NCI-H345 treated with DMSO at 0.1 percent for 48 hours (cell line): ENCODE measurements at regions not wholly inside any gene's neighbourhood (a gene's known extent, or its start where the extent isn't known, plus 50 kb on each side); places are given as distances from the start of the nearest gene placed in this dataset.

ENCODE experiments used
- DNase-seq: peaks from one replicate; lab custom pipeline; 2025; ENCODE audit not compliant: unreplicated experiment; lab: John Stamatoyannopoulos, UW

DNA sequence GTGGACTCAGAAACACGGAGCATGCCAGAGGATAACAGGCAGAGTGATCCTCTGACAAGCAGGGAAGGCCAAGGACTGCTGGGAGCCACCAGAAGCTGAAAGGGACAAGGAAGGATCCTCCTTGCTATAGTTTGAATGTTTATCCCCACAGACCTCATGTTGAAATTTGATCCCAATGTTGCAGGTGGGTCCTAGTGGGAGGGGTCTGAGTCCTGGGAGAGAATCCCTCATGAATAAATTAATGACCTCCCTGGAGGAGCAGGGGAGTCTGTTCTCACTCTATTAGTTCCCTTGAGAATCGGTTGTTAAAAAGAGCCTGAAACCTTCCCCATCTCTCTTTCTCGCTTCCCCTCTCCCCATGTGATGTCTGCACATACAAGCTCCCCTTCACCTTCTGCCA lies 124.4 kb downstream of the FBXO15 start:
- no peak for DNase-seq

DNA sequence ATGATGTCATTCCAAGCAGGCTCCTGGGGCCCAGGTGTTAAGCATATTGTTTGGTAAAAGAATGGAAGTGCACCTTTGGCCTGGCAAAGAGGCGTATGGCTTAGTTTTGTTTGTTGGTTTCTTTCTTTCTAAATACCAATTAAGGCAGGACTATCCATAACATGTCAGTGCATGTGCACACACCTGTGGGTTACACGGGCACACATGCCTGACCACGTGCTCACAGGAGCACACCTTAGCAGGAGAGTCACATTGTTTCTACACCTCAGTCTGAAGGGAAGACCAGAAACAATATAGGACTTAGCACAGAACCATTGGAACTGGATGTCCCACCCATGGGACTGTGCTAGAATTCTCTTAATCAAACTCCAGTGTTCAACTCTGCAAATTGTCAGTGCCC lies 127.8 kb downstream of the FBXO15 start:
- peak; percentile 19 for DNase-seq

DNA sequence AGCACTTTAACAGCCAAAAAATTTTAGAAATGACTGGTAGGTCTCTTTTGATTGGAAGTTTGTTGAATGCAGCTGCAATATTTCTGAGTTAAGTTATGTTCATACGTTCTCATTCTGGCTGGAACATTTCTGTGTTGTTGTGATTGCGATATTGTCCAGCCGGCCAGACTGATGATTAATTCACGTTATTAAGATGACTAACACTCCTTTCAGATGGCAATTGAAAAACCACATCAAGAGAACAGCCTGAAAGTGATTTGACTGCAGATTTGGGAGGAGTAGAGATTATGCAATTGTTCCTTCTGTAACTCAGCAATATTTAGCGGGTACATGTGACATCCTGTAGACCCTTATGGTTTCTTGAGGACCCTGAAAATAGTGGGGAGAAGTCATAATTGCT lies 133.7 kb downstream of the FBXO15 start:
- DNase-seq = no peak

DNA sequence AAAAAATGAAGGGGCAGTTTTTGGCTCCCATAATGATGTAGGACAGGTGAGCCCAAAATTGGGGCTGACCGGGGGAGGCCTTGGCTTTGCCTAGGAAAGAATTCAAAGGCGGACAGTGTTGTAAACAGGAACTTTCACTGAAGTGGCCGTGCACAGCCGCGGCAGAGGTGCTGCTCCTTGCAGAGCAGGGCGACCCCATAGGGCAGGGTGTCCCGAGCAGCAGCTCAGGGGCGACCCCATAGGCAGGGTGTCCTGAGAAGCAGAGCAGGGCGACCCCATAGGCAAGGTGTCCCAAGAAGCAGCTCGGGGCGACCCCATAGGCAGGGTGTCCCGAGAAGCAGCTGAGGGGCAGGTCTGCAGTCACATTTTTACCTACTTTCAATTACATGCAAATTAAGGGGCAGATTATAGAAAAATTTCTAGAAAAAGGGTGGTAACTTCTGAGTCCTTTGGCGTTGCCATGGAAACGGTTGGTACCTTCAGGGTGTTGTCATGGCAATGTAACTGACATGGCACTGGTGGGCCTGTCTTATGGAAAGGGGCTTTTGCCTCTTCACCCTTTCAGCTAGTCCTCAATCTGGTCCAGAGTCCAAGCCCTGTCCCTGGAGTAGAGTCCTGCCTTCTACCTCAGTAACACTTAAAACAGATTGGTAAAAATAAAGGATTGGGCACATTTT lies 134.5 kb downstream of the FBXO15 start:
- no peak for DNase-seq

DNA sequence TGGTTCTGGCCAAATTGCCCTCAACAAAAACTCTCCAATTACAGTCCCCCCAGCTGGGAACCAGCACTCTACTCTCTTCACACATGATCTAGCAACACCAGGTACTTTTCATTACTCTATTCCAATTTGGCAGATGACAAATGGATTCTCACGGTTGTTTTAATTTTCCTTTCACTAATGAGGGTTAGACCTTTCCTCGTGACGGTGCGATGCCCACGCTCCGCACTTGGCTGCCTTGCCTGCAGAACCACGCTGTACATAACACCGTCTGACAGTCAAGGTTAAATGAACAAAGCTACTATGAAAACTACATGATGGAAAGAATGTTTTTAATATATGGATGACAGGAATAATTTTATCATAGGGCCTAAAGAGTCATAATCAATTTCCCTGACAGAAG lies 141.5 kb downstream of the FBXO15 start:
- no peak for DNase-seq

DNA sequence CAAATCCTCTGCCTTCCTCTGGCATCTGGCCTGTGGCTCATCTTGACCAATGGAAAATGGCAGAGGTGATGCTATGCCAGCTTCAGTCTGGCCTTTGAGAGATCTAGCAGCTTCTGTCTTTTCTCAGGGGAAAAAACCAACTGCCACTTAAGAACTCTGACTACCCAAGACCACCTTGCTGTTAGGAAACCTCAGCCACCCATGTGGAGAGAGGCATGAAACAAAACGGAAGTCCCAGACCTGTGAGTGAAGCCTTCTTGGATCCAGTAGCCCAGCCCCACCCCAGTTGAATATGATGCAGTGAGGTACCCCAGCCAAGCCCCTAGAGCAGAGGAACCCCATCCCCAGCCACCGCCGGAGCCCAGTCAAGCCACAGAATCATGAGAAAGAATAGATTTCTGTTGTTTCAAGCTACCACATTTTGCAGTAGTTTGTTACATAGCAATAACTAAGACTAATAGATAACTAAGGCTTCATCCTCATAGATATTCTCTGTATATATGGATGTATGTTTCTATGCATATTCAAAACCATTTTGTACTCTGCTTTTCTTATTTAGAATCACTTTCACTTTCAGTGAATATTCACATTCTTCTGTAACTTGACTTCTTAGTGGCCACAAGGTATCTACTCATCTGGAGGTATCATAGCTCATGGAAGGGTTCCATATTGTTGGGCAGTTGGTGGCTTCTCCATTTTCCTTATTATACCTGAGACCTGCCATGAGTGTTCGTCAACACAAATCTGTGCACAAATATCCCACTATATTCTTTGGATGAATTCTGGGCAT lies 142.1 kb downstream of the FBXO15 start:
- DNase-seq = no peak

DNA sequence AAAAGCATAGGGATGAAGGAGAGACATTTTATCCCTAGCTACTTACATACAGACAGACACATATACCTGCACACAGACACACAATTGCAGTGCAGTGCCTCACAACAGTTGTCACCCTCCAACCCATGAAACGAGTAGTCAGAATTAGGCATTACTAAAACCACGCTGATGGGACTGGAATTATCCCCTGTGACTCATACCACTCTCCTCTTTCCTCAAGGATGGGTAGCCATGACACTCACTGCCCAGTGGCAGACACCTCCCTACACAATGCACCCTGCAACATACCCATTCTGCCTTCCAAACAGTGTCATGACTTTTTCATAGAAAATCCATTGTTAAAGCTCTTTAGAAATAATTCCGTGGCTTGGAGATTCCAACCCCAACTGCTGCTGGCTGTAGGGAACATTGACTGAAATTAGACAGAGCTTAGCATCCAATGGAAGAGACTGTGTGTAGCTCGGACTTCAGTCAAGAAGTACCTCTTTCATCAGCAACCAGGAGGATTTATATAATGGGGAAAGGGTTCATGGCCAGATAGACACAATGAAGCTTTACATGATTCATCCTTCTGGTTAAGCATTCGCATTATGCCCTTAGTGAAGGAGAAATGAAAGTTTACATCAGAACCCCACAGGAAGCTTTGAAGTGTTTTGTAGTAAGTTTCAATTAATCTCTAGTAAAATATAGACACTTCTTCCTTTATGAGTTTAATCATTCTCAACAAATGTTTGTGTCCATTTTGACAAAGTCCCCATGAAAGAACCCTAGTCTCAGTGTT lies 155.2 kb downstream of the FBXO15 start:
- no peak for DNase-seq

DNA sequence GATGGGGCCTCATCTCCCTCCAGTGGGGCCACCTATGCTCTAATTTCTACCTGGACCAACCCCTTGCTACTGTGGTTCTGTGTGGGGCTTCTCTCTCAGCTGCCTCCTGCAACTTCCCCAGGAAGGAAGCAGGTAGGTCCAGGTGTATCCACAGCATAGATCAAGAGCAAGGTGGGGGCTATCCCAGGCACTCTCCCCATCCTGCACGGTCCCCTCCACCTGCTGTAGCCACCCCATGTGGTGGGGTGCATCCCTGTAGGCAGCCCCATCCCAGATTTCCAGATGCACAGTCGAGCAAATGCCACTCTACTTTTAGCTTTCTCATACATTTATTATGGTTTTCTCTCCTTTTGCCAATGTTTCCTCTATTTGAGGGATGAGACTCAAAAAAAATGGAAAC lies 156.1 kb downstream of the FBXO15 start:
- DNase-seq = no peak

DNA sequence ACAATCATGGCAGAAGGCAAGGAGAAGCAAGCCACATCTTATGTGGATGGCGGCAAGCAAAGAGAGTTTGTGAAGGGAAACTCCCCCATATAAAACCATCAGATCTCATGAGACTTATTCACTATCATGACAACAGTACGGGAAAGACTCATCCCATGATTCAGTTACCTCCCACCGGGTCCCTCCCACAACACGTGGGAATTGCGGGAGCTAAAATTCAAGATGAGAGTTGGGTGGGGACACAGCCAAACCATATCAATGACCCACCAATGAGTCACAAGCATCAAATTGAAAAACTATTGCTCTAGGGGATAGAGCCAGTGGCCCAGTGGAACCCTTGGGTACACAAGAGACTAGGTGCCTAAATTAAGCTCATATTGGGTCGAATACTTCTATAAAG lies 157.4 kb downstream of the FBXO15 start:
- no peak for DNase-seq

DNA sequence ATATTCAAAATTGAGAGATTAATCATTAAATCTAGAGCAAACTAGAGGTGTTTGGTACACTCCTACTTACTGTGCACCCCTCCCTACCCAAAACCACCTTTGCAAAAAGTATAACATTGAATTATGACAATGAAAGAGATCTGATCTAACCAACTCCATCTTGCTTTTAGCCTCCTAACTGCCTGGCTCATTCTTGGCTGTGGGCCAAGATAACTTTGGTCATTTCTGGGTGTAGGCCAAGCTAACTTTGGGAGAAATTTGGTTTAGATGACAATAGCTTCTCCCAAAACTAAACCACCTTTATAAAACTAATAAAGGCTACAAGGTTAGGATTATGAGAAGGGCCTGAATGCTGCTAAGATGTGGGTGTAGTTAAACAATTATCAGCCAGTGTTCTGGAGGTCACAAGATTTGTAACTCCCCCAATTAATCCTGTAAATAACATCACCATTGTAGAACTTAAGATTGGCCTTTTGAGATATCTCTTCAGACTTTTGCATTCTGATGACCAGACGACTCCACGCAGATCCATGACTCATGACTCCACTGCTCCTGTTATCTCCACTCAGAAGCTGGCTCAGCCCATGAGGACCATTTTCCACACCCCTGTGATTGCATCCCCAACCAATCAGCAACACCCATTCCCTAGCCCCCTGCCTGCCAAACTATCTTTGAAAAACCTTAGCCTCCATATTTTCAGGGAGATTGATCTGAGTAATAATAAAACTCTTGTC lies 160.2 kb downstream of the FBXO15 start:
- DNase-seq = no peak

DNA sequence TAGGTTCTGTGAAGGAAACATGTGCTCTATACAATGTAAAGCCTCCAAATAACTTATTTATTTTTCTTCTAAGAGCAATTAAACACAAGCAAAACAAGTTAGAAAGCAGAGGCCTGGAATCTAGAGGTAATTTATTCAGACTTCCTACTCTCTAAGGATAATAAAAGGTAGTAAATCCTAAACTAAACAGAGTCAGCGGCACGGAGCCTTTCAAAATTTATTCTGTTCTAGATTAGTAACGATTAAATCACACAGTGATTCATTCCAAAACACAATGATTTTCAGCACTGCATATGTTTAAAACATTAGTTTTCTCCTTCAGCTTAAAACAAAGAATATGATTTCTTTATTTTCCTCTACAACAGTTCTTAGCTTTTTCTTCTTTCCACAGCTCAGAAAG lies 160.9 kb downstream of the FBXO15 start:
- DNase-seq = no peak

DNA sequence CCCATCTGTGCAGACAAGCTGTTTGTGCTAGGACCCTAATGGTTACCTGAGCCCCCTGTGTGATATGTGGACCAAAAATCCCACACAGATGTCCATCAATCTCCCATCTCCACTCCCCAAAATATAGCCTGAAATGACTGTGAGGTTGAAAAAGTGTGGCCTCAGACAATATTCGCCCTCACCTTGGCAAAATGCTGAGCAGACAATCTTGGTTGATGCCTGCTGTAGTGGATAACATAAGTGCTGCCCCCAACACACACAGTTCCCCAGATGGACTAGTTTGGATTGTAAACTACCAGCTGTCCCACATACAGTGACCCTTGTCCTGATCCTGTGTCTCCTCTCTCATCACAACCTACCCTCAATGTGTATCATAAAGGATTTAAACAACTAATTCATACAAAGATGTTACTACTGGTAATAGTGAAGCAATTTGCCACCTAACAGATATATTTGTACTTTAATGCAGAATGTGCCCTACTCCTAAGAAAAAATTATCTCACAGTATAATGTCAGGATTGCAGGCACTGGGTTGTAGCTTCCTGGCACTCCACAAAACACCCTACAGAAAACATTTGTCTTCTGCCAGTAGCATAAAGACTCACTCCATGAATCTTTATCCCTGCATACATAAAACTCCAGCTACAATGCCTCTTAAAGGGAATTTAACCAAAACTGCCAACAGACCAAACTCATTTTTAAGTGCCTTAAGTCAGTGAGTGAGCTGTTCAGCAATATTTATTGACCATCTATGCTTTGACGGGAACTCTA lies 161.6 kb downstream of the FBXO15 start:
- DNase-seq = no peak

DNA sequence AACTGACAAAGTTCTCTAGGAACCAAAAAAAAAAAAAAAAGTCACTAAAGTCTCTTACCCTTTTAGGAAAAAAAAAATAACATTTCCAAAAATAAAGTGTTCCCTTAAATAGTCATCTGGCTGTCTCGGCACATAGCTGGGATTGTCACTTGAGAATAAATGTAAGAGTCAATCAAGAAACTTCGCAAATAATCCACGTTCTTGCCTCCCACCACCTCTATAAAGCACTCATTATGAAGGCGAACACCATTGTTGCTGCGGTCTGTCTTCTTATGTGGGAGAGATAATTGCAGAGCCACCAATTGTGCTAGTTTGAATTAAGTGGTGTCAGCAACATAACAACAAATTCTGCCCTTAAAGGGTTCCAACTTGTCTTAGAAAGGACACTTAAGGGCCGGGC lies 163.7 kb downstream of the FBXO15 start:
- DNase-seq = no peak

DNA sequence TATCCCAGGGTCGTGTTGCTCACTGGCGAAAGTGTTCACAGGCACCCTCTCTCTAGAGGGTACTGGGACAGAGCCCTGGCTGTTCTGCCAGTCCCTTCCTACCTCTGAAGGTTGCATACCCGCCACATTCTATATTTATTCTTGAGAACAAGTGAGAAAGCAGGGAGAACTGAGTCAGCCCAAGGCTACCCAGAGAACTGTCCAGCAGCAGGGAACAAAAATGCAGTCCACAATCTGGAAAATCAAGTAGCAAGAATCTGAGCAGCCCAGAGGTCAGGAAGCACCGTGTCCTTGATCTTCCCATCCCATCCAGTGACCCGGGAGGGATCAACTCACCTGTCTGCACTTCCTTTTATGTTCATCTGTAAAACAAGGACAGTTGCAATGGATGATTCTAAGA lies 164.1 kb downstream of the FBXO15 start:
- DNase-seq = no peak

DNA sequence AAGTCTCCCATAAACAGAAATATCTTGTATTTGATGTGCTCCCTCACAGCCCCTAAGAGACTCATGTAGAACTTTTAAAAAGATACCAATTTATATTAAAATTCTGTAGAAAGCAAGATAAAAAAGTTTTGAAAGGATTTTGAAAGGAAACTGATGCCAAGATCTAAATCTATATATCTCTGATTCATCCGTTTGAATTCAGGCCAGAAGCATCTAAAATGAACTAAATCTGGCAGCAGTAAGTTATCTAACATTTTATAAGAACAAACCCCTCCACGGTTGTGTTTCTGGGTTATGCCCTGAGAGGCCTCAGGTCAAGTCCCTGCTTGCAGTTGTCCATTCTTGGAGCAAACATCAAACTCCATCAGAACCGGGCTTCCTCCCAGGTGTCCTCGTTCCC lies 165.8 kb downstream of the FBXO15 start:
- DNase-seq = no peak

DNA sequence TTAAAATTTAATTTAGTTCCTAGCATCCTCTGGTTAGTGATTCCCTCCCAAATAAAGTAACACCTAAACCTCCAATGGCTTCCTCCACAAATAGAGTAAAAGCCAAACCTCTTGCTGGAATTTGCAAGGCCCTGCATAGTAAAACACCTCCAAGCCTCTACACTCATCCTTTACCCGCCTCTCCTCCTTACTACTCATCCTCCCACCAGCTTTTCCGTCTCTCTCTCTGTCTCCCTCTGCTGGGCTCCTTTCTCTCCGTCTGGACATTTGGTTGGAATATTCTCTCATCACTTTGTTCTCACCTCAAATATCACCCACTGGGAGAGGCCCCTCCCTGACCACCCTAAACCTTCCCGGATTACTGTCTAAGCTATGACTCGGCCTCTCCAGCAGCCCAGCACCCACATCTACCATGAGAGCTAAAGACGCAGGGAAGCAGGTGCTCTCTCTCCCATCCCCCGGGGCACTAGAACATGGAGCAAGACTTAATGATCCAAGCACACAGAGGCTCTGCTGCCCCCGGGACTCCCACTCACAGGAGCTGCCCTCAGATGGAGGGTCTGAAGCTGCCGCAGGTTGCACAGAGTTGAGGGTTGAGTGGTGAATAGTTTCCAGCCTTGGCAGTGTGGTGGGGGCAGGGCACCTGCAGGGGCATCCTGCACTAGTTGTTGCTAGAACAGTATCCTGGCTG lies 167.2 kb downstream of the FBXO15 start:
- no peak for DNase-seq

DNA sequence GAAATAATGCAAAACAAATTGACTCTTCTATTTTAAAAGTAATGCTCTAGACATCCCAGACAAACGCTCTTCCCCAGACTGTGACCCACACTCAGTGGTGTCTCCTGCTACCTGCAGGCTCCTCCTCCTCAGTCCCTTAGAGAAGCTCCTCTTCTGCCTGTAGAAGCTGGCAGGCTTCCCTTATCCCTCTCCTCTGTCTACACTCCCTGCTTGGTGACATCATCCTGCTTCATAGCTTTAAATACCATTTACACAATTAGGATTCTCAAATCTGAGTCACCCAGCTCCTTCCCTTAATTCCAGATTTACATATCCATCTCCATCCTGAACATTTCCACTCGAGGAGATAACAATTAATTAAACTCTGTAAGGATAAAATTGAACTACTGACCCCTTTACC lies 167.9 kb downstream of the FBXO15 start:
- DNase-seq = no peak

DNA sequence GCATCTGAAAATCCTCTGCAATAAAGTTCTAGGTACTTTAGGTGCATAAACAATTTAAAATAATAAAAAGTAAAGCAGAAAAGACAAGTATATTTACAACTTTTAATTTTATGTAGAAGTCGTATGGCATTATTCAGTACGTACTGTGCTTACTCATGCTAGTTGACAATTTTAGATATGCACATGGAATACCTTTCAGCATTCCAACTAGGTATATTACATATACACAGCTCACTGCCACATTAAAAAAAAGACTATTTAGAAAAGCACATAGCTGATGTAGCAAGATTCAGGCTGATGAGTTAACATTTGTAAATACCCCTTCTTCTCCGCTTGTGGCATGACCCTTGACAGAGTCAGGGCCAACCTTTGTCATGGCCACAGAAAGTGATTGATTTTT lies 171.2 kb downstream of the FBXO15 start:
- no peak for DNase-seq

DNA sequence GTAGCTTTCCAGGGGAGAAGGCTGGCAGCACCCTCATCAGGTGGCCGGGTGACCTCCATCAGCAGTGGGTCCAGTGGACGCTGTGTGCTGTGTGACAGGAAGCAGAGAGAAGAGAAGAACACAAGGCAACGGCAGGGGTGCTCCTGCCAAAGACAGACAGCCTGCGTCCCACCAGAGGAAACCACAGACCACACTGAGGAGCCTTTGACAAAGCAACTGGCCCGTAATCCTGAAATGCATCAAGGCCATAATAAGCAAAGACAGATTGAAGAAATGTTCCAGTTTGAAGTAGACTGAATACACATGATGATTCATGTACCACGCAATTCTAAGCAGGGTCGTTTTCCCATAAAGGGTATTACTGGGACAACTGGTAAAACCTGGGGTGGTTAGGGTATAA lies 172.4 kb downstream of the FBXO15 start:
- no peak for DNase-seq

DNA sequence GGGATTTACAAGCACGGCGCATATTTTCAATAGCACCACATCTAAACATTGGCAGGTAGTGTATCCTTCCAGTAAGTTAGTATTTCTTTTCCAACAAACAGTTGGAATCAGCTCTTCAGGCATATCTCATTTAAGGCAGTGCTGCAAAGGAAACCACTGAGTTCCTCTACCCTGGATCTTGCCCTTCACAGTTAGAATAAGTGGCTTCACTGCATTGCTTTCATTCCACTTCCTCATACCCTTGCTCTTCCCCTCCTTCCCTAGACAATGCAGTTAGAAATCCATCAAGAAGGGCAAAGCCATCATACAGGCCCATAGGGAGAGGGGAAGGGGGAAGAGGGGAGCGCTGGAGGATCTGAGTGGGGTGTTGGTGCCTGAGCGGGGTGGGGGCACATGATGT lies 173.7 kb downstream of the FBXO15 start:
- no peak for DNase-seq
